ENCODE measurements at regions not wholly inside any gene's neighbourhood (a gene's known extent, or its start where the extent isn't known, plus 50 kb on each side); places are given as distances from the start of the nearest gene placed in this dataset.

GRCh38 chr1:207963427-207964194 lies 52.7 kb upstream of the CD34 start (continued):
- TF ChIP-seq HNF1A (IDR thresholded peaks at IDR 0.05; ENCODE audit: low read depth) (no peak), HNF1A (CRISPR knock-in tag; IDR thresholded peaks at IDR 0.05; ENCODE audit: borderline replicate concordance) (peak; percentile 70; the same call in 1 of the 2 replicates), ZSCAN25 (CRISPR knock-in tag; IDR thresholded peaks at IDR 0.05) (no peak), MXD3 (CRISPR knock-in tag; IDR thresholded peaks at IDR 0.05) (peak; percentile 60), UBTF (CRISPR knock-in tag; IDR thresholded peaks at IDR 0.05) (peak; percentile 91), ZBTB14 (CRISPR knock-in tag; IDR thresholded peaks at IDR 0.05) (no peak), SP4 (CRISPR knock-in tag; IDR thresholded peaks at IDR 0.05) (peak; percentile 44; the same call in 1 of the 2 replicates), MYC (CRISPR knock-in tag; IDR thresholded peaks at IDR 0.05; ENCODE audit: borderline replicate concordance) (0 out of 2 replicates have a peak, but pooled peaks have one; percentile 34), NRL (CRISPR knock-in tag; IDR thresholded peaks at IDR 0.05; ENCODE audit: borderline replicate concordance) (no peak), ZBTB3 (CRISPR knock-in tag; IDR thresholded peaks at IDR 0.05; ENCODE audit: borderline replicate concordance, low read depth) (peak; percentile 90; the same call in 1 of the 2 replicates), MAZ (IDR thresholded peaks at IDR 0.05; ENCODE audit: borderline replicate concordance, low read depth, low read length) (no peak), MAZ (CRISPR knock-in tag; IDR thresholded peaks at IDR 0.05; ENCODE audit: low read depth) (peak; percentile 41; the same call in 1 of the 2 replicates), ZNF350 (CRISPR knock-in tag; IDR thresholded peaks at IDR 0.05; ENCODE audit: borderline replicate concordance, low read depth) (peak; percentile 69), TEAD2 (CRISPR knock-in tag; IDR thresholded peaks at IDR 0.05) (no peak), RFXAP (CRISPR knock-in tag; IDR thresholded peaks at IDR 0.05; ENCODE audit: borderline replicate concordance) (0 out of 2 replicates have a peak, but pooled peaks have one; percentile 23), ZNF503 (CRISPR knock-in tag; IDR thresholded peaks at IDR 0.05) (no peak), ARID2 (CRISPR knock-in tag; IDR thresholded peaks at IDR 0.05; ENCODE audit: borderline replicate concordance) (no peak)
